Panc1 (cell line): ENCODE measurements at regions not wholly inside any gene's neighbourhood (a gene's known extent, or its start where the extent isn't known, plus 50 kb on each side); places are given as distances from the start of the nearest gene placed in this dataset.

Source experiments
- ATAC-seq: fragments of 200-7000 bp; cut with Tn5 transposase; 2 replicates; pipeline ENCODE4 v1.9.1; 2020; ENCODE audit warnings: mild to moderate bottlenecking, moderate library complexity
- BruUV-seq: library from RNA; stranded (reverse); fragments of 400-500 nt; replicated peaks from 2 replicates; lab custom pipeline; 2021; lab: Mats Ljungman, UMichigan
- CTCF ChIA-PET: fragments of 300-600 bp; sonication (Branson Sonifier 250); formaldehyde crosslinking; loops from one replicate; lab custom pipeline; 2022; ENCODE audit warnings: antibody characterized with exemption; lab: Charles Lee
- POLR2A ChIA-PET: fragments of 300-600 bp; sonication (Branson Sonifier 250); formaldehyde crosslinking; loops from one replicate; lab custom pipeline; 2022; ENCODE audit warnings: antibody characterized with exemption; lab: Charles Lee
- DNase-seq: peaks from one replicate; pipeline ENCODE4 v3.0.0-alpha.2; 2010; ENCODE audit warnings: low read depth, low spot score
- H3K27ac ChIP-seq: 2 replicates; pipeline ENCODE4 v1.5.1; 2011; ENCODE audit warnings: mild to moderate bottlenecking, low read length, inconsistent platforms
- H3K27me3 ChIP-seq: fragments of 200-500 bp; sonication (Bioruptor generic); 2 replicates; pipeline ENCODE4 v1.6.0; 2014; ENCODE audit warnings: low read length, inconsistent platforms; ENCODE audit not compliant: control insufficient read depth, insufficient read depth
- H3K36me3 ChIP-seq: fragments of 200-500 bp; sonication (Bioruptor generic); 2 replicates; pipeline ENCODE4 v1.5.1; 2014; ENCODE audit warnings: inconsistent platforms, mild to moderate bottlenecking, low read length, moderate library complexity; ENCODE audit not compliant: control insufficient read depth, insufficient read depth
- H3K4me1 ChIP-seq: 2 replicates; pipeline ENCODE4 v1.5.1; 2011; ENCODE audit warnings: inconsistent platforms, mild to moderate bottlenecking, low read length, moderate library complexity; ENCODE audit not compliant: control insufficient read depth, insufficient read depth
- H3K4me3 ChIP-seq, 2 experiments: 2 replicates each; pipeline ENCODE4 v1.5.1; 2011 to 2012; ENCODE audit warnings: low read depth in 2 of 2, low read length in 2 of 2, mild to moderate bottlenecking in 2 of 2, inconsistent platforms in 1 of 2, moderate library complexity in 1 of 2
- H3K9me3 ChIP-seq: fragments of 200-500 bp; sonication (Bioruptor generic); 2 replicates; pipeline ENCODE4 v1.5.1; 2014; ENCODE audit warnings: low read depth, mild to moderate bottlenecking, inconsistent platforms, low read length, moderate library complexity; ENCODE audit not compliant: control insufficient read depth, insufficient read depth
- POLR2AphosphoS5 ChIP-seq: IDR thresholded peaks from 2 replicates; pipeline ENCODE4 v1.6.1; 2012; ENCODE audit warnings: mild to moderate bottlenecking, low read depth, low read length, moderate library complexity
- SIN3A ChIP-seq: IDR thresholded peaks from 2 replicates; pipeline ENCODE4 v1.6.1; 2012; ENCODE audit warnings: low read depth, mild to moderate bottlenecking, low read length, moderate library complexity, borderline replicate concordance; ENCODE audit not compliant: insufficient read depth
- TCF7L2 ChIP-seq: IDR thresholded peaks from 2 replicates; pipeline ENCODE4 v1.6.1; 2011; ENCODE audit warnings: mild to moderate bottlenecking, low read depth, low read length, inconsistent platforms
- in situ Hi-C: cut with HindIII; loops from 2 replicates; pipeline ENCODE4 v1.10.0; 2016; ENCODE audit warnings: low sequenced_read_pairs, low pct_unique_long_range_greater_than_20kb
- intact Hi-C: fragments of 100-400 bp; cut with micrococcal nuclease; formaldehyde crosslinking; loops from one replicate; pipeline ENCODE4 v1.10.0; 2022; ENCODE audit not compliant: unreplicated experiment
- TF ChIP-seq, protein P1 (sequence below): fragments of 450-650 bp; IDR thresholded peaks from 2 replicates; pipeline ENCODE4 v1.5.1; 2017; ENCODE audit warnings: mild to moderate bottlenecking
- TF ChIP-seq, protein P2 (sequence below), 2 experiments: IDR thresholded peaks; 2 replicates each; pipeline ENCODE4 v1.6.1; 2011 to 2012; ENCODE audit warnings: low read depth in 2 of 2, control low read depth in 1 of 2, low read length in 1 of 2, mild to moderate bottlenecking in 1 of 2, moderate library complexity in 1 of 2; ENCODE audit not compliant: insufficient read depth in 1 of 2

DNA sequence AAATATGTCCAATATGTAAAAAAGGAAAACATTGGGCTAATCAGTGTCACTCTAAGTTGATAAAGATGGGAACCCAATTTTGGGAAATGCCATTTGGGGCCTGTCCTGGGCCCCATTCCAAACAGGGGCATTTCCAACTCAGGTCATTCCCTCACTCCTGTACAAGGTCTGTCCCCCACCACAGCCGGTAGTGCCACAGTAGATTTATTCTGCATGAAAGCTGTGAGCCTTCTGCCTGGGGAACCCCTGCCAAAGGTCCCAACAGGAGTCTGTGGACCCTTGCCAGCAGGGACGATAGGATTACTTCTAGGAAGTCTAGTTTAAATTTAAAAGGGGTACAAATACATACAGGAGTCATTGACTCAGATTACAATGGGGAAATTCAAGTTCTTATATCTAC, 317.6 kb upstream of the GNPDA2 start:
- BruUV-seq = no TSS peak
- H3K9me3 ChIP-seq = no peaks in the 10 kb centered on the region
- intact Hi-C loops = no loop called here
- POLR2A ChIA-PET = no interaction called here
- TF ChIP-seq SIN3A = no peak
- TF ChIP-seq, protein P1, sequence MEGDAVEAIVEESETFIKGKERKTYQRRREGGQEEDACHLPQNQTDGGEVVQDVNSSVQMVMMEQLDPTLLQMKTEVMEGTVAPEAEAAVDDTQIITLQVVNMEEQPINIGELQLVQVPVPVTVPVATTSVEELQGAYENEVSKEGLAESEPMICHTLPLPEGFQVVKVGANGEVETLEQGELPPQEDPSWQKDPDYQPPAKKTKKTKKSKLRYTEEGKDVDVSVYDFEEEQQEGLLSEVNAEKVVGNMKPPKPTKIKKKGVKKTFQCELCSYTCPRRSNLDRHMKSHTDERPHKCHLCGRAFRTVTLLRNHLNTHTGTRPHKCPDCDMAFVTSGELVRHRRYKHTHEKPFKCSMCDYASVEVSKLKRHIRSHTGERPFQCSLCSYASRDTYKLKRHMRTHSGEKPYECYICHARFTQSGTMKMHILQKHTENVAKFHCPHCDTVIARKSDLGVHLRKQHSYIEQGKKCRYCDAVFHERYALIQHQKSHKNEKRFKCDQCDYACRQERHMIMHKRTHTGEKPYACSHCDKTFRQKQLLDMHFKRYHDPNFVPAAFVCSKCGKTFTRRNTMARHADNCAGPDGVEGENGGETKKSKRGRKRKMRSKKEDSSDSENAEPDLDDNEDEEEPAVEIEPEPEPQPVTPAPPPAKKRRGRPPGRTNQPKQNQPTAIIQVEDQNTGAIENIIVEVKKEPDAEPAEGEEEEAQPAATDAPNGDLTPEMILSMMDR = no peak
- no peak for TF ChIP-seq TCF7L2
- TF ChIP-seq, protein P2, sequence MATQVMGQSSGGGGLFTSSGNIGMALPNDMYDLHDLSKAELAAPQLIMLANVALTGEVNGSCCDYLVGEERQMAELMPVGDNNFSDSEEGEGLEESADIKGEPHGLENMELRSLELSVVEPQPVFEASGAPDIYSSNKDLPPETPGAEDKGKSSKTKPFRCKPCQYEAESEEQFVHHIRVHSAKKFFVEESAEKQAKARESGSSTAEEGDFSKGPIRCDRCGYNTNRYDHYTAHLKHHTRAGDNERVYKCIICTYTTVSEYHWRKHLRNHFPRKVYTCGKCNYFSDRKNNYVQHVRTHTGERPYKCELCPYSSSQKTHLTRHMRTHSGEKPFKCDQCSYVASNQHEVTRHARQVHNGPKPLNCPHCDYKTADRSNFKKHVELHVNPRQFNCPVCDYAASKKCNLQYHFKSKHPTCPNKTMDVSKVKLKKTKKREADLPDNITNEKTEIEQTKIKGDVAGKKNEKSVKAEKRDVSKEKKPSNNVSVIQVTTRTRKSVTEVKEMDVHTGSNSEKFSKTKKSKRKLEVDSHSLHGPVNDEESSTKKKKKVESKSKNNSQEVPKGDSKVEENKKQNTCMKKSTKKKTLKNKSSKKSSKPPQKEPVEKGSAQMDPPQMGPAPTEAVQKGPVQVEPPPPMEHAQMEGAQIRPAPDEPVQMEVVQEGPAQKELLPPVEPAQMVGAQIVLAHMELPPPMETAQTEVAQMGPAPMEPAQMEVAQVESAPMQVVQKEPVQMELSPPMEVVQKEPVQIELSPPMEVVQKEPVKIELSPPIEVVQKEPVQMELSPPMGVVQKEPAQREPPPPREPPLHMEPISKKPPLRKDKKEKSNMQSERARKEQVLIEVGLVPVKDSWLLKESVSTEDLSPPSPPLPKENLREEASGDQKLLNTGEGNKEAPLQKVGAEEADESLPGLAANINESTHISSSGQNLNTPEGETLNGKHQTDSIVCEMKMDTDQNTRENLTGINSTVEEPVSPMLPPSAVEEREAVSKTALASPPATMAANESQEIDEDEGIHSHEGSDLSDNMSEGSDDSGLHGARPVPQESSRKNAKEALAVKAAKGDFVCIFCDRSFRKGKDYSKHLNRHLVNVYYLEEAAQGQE (IDR thresholded peaks at IDR 0.05; ENCODE audit: insufficient read depth in 1 of 2, low read depth in 2 of 2, low read length in 1 of 2) = no peak
- no peak for TF ChIP-seq POLR2AphosphoS5
- DNase-seq = no peak
- CTCF ChIA-PET = no interaction called here
- H3K27me3 ChIP-seq = no peaks in the 10 kb centered on the region
- H3K4me3 ChIP-seq = no peak overlapping the region
- ATAC-seq = no peak
- in situ Hi-C loops = no loop called here
- H3K36me3 ChIP-seq = no peaks in the 10 kb centered on the region
- no peak overlapping the region for H3K27ac ChIP-seq
- no peaks in the 10 kb centered on the region for H3K4me1 ChIP-seq

DNA sequence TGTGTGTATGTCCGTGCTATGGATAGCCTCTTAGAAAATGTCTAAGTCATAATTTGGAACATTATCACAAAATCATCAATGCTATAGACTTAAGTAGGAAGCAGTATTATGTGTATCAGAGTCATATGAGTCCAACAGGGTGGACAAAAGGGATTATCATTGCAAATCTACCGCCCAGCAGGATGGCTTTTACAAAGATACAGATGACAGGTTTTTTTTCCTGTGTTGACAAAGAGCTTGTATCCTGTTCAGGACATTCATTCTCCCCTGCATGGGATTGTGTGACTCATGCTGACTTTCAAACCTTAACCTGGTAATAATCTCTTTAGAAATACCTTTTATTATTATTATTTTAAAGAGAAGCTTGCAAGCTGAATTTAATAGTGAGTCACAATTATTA, 310.3 kb upstream of the GNPDA2 start:
- ATAC-seq (no peak), DNase-seq (no peak)
- Histone ChIP-seq H3K27me3 (no peaks in the 10 kb centered on the region), H3K36me3 (no peaks in the 10 kb centered on the region), H3K27ac (no peak overlapping the region), H3K4me3 (no peak overlapping the region), H3K4me1 (no peaks in the 10 kb centered on the region), H3K9me3 (no peaks in the 10 kb centered on the region)
- in situ Hi-C loops (no loop called here), intact Hi-C loops (no loop called here)
- TF ChIP-seq, protein P1 = no peak
- TF ChIP-seq, protein P2 (IDR thresholded peaks at IDR 0.05; ENCODE audit: insufficient read depth in 1 of 2, low read depth in 2 of 2, low read length in 1 of 2) = no peak
- TF ChIP-seq TCF7L2 (no peak), SIN3A (no peak)
- ChIA-PET CTCF (no interaction called here), POLR2A (no interaction called here)
- no TSS peak for BruUV-seq
